BE2C (cell line): ENCODE measurements at regions not wholly inside any gene's neighbourhood (a gene's known extent, or its start where the extent isn't known, plus 50 kb on each side); places are given as distances from the start of the nearest gene placed in this dataset.
A peak's percentile ranks its signal among the peaks of the same experiment; 100 is the strongest.

Experiments used
- DNase-seq: peaks from one replicate; pipeline ENCODE4 v3.0.0-alpha.2; 2020
- H3K27me3 ChIP-seq: fragments of 250-450 bp; sonication (Bioruptor Pico); 2 replicates; pipeline ENCODE4 v1.5.1; 2020; ENCODE audit warnings: mild to moderate bottlenecking
- H3K36me3 ChIP-seq: fragments of 250-450 bp; sonication (Bioruptor Pico); 2 replicates; pipeline ENCODE4 v1.5.1; 2020; ENCODE audit warnings: mild to moderate bottlenecking
- H3K4me1 ChIP-seq: fragments of 250-450 bp; sonication (Bioruptor Pico); 2 replicates; pipeline ENCODE4 v1.5.1; 2020
- H3K4me3 ChIP-seq: 2 replicates; pipeline ENCODE4 v1.5.1; 2011; ENCODE audit warnings: low read depth, low read length
- H3K9me3 ChIP-seq: fragments of 250-450 bp; sonication (Bioruptor Pico); 2 replicates; pipeline ENCODE4 v1.5.1; 2020
- CTCF ChIP-seq: IDR thresholded peaks from 2 replicates; pipeline ENCODE4 v1.5.1; 2012; ENCODE audit warnings: mild to moderate bottlenecking, low read depth, low read length

- DNase-seq, result no peak
- H3K4me3 ChIP-seq, result no peak overlapping the region
- H3K4me1 ChIP-seq, result no peaks in the 10 kb centered on the region
- no peaks in the 10 kb centered on the region for H3K27me3 ChIP-seq
- H3K36me3 ChIP-seq, result no peaks in the 10 kb centered on the region
- no peaks in the 10 kb centered on the region; the same call in 1 of the 2 replicates for H3K9me3 ChIP-seq
- no peak for TF ChIP-seq CTCF
These were observed 1160.4 kb downstream of the BRD1 start for GRCh38 chr22:48667289-48667688.

- Histone ChIP-seq H3K27me3 (no peaks in the 10 kb centered on the region), H3K9me3 (no peaks in the 10 kb centered on the region; the same call in 1 of the 2 replicates), H3K4me3 (no peak overlapping the region), H3K4me1 (no peaks in the 10 kb centered on the region), H3K36me3 (no peaks in the 10 kb centered on the region)
- TF ChIP-seq CTCF, result no peak
- DNase-seq, result no peak
These were observed 1161.1 kb downstream of the BRD1 start for GRCh38 chr22:48666620-48667019.

GRCh38 chr22:48665311-48665995, 1162.2 kb downstream of the BRD1 start:
- no peaks in the 10 kb centered on the region; the same call in 1 of the 2 replicates for H3K9me3 ChIP-seq
- H3K4me1 ChIP-seq, result no peaks in the 10 kb centered on the region
- H3K4me3 ChIP-seq, result no peak overlapping the region
- no peak for TF ChIP-seq CTCF
- H3K27me3 ChIP-seq, result no peaks in the 10 kb centered on the region
- H3K36me3 ChIP-seq, result no peaks in the 10 kb centered on the region
- no peak for DNase-seq

DNA sequence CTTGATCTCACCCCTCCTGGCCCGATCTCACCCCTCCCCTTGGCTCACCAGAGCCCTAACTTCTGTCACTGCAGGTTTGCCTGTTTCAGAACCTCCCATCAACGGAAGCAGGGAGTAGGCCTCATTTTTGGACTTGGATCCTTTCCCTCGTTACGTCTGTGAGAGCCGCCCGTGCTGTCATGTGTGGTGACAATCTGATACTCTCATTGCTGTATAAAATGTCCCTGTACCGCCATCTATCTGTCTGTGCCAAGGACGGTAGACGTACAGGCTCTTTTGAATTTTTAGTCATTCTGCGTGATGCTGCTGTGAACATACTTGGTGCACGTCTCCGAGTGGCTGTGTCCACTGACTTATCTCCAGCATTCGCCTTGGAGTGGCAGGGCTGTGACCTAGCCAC, 1163.1 kb downstream of the BRD1 start:
- Histone ChIP-seq H3K4me1 (no peaks in the 10 kb centered on the region), H3K27me3 (no peaks in the 10 kb centered on the region), H3K36me3 (no peaks in the 10 kb centered on the region), H3K4me3 (no peak overlapping the region), H3K9me3 (no peaks in the 10 kb centered on the region; the same call in 1 of the 2 replicates)
- DNase-seq, result no peak
- no peak for TF ChIP-seq CTCF

DNA sequence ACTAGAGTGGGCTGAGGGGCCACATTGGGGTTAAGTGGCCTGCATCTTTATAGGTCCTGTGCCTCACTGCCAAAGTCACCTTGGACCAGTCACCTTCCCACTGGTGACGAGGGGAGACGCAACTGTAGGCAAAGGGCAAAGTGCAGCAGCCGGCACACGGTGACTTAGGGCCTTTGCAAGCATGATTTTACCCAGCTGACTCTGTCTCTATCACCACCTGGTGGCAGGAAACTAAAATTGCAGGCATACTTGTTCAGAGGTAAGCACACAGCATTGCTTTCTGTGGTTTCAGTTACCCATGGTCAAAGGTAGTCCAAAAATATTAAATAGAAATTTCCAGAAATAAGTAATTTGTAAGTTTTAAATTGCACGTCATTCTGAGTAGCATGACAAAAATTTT, 1164.4 kb downstream of the BRD1 start:
- no peak for DNase-seq

More for the DNA sequence above, 1164.4 kb downstream of the BRD1 start:
- Histone ChIP-seq H3K27me3 (no peaks in the 10 kb centered on the region), H3K4me1 (no peaks in the 10 kb centered on the region), H3K36me3 (no peaks in the 10 kb centered on the region), H3K4me3 (no peak overlapping the region), H3K9me3 (no peaks in the 10 kb centered on the region; the same call in 1 of the 2 replicates)
- peak; percentile 53 for TF ChIP-seq CTCF
